IPS-11a (cell line): ENCODE measurements at regions not wholly inside any gene's neighbourhood (a gene's known extent, or its start where the extent isn't known, plus 50 kb on each side); places are given as distances from the start of the nearest gene placed in this dataset.
"Not testable (repeated sequence)": the region's sequence is repeated elsewhere in the genome, so short reads cannot be mapped to it uniquely, and the experiment has no call there.

Experiments
- H3K4me3 ChIP-seq: one replicate; pipeline ENCODE4 v1.5.1; 2013; ENCODE audit warnings: low read depth, low read length, control low read depth

- no peak overlapping the region for H3K4me3 ChIP-seq
Measured at GRCh38 chr4:123535037-123535748, 138.6 kb downstream of the SPRY1 start.

GRCh38 chr4:123536225-123536624, 139.6 kb downstream of the SPRY1 start:
- no peak overlapping the region for H3K4me3 ChIP-seq

GRCh38 chr4:123537906-123538402, 141.4 kb downstream of the SPRY1 start:
- H3K4me3 ChIP-seq, result not testable (repeated sequence)

- H3K4me3 ChIP-seq, result no peak overlapping the region
Measured at GRCh38 chr4:123545667-123546572, 149.3 kb downstream of the SPRY1 start.

GRCh38 chr4:123546573-123547060, 150.0 kb downstream of the SPRY1 start:
- no peak overlapping the region for H3K4me3 ChIP-seq

- no peak overlapping the region for H3K4me3 ChIP-seq
Measured at GRCh38 chr4:123547216-123548165, 150.9 kb downstream of the SPRY1 start.

- no peak overlapping the region for H3K4me3 ChIP-seq
Measured at GRCh38 chr4:123553279-123553678, 156.7 kb downstream of the SPRY1 start.

GRCh38 chr4:123553733-123554637, 157.4 kb downstream of the SPRY1 start:
- no peak overlapping the region for H3K4me3 ChIP-seq

- H3K4me3 ChIP-seq, result no peak overlapping the region
Measured at GRCh38 chr4:123554801-123555232, 158.2 kb downstream of the SPRY1 start.

- no peak overlapping the region for H3K4me3 ChIP-seq
Measured at GRCh38 chr4:123555233-123555806, 158.7 kb downstream of the SPRY1 start.

- H3K4me3 ChIP-seq, result no peak overlapping the region
Measured at GRCh38 chr4:123555807-123556273, 159.2 kb downstream of the SPRY1 start.

GRCh38 chr4:123556526-123556925, 159.9 kb downstream of the SPRY1 start:
- no peak overlapping the region for H3K4me3 ChIP-seq

- no peak overlapping the region for H3K4me3 ChIP-seq
Measured at GRCh38 chr4:123557857-123558536, 161.4 kb downstream of the SPRY1 start.

- H3K4me3 ChIP-seq, result no peak overlapping the region
Measured at GRCh38 chr4:123558865-123559264, 162.3 kb downstream of the SPRY1 start.

- no peak overlapping the region for H3K4me3 ChIP-seq
Measured at GRCh38 chr4:123559955-123560871, 163.6 kb downstream of the SPRY1 start.

GRCh38 chr4:123561525-123561924, 164.9 kb downstream of the SPRY1 start:
- H3K4me3 ChIP-seq, result no peak overlapping the region

- H3K4me3 ChIP-seq, result no peak overlapping the region
Measured at GRCh38 chr4:123562994-123563750, 166.6 kb downstream of the SPRY1 start.
